ENCODE measurements at regions not wholly inside any gene's neighbourhood (a gene's known extent, or its start where the extent isn't known, plus 50 kb on each side); places are given as distances from the start of the nearest gene placed in this dataset.

DNA sequence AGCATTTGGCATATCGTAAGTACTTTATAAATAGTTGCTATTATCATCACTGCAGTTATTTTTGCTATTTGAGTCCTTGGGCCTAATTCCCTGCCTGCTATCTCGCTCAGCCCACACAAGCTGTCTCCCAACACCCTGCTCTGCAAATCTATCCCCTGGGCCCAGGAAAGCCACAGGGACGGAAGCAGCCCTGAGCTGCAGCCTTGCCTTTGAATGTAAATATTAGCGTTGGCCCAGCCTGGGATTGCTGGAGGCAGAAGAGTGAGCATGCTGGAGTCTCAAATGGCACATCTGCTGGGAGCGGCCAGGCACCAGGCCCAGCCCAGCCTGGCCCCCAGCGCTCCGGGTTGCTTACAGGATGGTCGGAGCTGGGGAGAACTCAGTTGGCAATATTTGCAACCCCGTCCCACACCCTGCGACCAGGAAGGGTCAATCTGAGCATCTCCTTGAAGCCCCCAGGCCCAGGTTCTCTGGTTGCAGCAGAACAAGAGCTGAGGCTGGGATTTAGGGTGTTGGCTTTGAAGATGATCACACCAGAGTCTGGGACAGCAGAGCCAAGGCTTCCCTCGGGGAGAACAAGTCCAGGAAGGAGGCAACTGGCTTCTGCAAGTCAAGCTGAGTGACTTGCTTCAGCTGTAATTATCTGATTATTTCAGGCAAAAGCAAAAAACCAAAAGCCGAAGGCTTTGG lies 529.6 kb downstream of the SHQ1 start:
- TF ChIP-seq, protein P1, sequence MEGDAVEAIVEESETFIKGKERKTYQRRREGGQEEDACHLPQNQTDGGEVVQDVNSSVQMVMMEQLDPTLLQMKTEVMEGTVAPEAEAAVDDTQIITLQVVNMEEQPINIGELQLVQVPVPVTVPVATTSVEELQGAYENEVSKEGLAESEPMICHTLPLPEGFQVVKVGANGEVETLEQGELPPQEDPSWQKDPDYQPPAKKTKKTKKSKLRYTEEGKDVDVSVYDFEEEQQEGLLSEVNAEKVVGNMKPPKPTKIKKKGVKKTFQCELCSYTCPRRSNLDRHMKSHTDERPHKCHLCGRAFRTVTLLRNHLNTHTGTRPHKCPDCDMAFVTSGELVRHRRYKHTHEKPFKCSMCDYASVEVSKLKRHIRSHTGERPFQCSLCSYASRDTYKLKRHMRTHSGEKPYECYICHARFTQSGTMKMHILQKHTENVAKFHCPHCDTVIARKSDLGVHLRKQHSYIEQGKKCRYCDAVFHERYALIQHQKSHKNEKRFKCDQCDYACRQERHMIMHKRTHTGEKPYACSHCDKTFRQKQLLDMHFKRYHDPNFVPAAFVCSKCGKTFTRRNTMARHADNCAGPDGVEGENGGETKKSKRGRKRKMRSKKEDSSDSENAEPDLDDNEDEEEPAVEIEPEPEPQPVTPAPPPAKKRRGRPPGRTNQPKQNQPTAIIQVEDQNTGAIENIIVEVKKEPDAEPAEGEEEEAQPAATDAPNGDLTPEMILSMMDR (IDR thresholded peaks at IDR 0.05) = no peak
- no peak for TF ChIP-seq ZFX (IDR thresholded peaks at IDR 0.05; ENCODE audit: borderline replicate concordance)
